DND-41 (cell line): ENCODE measurements at regions not wholly inside any gene's neighbourhood (a gene's known extent, or its start where the extent isn't known, plus 50 kb on each side); places are given as distances from the start of the nearest gene placed in this dataset.

Experiments used
- CTCF ChIP-seq: IDR thresholded peaks from 2 replicates; pipeline ENCODE4 v1.5.1; 2012; ENCODE audit warnings: borderline replicate concordance, low read length, moderate library complexity, mild to moderate bottlenecking; ENCODE audit not compliant: poor library complexity, severe bottlenecking; ENCODE audit errors: extremely low read depth
- EZH2 ChIP-seq: IDR thresholded peaks from 3 replicates; pipeline ENCODE4 v1.6.1; 2012; ENCODE audit warnings: borderline replicate concordance, low read depth, mild to moderate bottlenecking, moderate library complexity, low read length, inconsistent platforms; ENCODE audit not compliant: severe bottlenecking

DNA sequence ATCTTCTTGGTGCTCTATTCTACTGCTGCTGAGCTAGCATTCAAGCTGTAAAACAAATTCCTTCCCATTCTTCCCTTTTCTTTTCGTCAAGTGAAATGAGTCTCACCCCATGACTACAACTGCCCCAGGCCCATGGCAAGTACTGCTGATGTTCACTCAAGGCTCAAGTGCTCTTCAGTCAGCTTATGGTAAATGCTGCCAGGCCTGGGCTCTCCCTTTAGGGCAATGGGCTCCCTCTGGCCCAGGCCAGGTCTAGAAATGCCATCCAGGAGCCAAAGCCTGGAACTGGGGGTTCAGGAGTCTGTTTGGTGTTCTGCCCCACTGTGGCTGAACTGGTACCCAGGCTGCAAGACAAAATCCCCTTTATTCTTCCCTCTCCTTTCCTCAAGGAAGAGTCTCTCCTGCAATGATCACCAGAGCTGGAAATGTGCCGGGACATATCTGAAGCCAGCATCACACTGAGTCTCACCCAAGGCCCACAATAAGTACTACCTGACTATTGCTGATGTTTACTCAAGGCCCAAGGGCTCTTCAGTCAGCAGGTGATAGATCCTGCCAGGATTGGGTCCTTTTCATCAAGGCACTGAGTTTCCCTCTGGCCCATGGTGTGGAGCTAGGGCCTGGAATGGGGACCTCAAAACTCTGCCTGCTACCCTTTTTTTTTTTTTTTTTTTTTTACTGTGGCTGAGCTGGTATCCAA, 205.0 kb upstream of the STAC start:
- no peak for TF ChIP-seq CTCF
- TF ChIP-seq EZH2 = no peak
